NCI-H2107 (cell line): ENCODE measurements at regions not wholly inside any gene's neighbourhood (a gene's known extent, or its start where the extent isn't known, plus 50 kb on each side); places are given as distances from the start of the nearest gene placed in this dataset.

Experiments used
- DNase-seq: peaks from one replicate; lab custom pipeline; 2025; lab: John Stamatoyannopoulos, UW

DNA sequence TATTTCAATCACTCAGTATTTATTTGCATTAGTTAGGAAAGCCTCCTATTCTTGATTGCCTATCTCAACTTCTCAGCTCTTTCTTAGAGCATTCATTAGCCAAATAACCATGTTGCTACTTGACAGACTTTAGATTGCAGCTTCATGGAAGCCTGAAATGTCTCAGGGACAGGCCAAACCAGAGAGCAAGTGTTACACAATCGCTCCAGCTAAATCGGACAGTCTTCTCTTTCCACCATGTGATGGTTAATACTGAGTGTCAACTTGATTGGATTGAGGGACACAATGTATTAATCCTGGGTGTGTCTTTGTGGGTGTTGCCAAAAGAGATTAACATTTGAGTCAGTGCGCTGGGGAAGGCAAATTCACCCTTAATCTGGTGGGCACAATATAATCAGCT is 106.5 kb upstream of the DRD2 start:
- no peak for DNase-seq

DNA sequence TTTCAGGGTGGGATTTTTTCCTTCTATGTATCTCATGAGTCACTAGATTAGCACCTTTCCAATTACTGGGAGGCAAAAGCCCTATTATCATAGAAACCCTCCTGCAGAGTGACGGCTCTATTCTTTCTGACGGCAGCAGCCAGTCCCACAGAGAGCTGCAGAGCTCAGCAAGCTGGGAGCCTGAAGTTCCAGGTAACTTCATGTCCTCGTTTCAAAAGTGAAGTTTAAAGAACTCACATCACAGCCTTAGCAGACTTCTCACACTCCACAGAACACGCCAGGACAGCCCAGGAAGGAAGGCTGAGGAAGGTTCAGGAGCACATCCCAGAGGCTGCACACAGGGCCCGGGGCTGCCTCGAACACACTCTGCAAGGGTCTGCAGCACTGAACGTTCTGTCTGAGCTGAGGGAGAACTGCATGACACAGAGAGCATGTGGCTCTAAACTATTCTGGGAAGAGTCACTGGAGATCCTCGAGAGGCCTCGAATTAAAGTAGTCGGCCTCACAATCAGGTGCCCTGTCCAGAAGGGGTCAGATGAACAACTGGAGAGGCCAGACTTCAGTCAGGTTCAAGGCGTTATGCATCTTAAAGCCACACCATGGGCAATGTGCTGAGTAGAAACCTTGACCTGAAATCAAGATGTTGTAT is 104.2 kb upstream of the DRD2 start:
- no peak for DNase-seq

DNA sequence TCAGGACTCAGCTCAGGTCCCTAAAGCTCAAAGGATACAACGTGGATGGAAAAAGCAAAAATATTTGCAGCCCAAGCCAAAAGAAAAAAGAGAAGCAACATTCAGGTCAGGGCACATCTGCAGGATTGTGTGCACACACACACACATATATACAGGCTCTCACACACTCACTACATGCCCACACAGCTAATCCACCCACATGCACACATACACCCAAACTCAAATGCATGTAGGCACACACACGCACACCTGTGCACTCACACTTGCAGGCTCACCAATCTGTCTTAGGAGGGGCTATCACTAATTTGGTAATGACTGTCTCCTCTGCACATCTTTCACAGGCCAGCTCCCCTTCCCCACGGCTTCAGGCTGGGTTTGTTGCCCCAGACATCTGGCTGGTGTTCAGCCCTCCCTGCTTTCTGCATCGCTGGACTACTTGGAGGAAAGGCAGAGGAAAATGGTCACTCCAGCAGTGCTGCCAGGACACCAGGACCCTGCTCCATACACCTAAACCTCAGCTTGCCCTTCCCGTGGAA is 103.6 kb upstream of the DRD2 start:
- no peak for DNase-seq

DNA sequence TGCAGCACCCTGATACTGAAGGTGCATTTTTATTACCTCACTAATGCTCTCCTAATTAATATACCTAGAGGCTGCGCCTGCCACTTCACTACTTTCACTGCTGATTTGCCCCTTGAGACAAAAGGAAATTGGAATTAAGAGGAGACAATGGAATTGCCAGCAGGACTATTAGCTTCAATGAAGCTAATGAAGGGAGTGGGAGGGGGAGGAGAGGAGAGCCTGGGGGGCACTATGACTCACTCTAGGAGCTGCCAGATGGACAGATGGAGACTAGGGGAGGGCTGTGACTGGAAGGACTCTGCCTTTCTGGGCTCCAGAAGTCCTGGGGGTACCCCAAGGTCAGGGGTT is 102.8 kb upstream of the DRD2 start:
- DNase-seq = no peak

DNA sequence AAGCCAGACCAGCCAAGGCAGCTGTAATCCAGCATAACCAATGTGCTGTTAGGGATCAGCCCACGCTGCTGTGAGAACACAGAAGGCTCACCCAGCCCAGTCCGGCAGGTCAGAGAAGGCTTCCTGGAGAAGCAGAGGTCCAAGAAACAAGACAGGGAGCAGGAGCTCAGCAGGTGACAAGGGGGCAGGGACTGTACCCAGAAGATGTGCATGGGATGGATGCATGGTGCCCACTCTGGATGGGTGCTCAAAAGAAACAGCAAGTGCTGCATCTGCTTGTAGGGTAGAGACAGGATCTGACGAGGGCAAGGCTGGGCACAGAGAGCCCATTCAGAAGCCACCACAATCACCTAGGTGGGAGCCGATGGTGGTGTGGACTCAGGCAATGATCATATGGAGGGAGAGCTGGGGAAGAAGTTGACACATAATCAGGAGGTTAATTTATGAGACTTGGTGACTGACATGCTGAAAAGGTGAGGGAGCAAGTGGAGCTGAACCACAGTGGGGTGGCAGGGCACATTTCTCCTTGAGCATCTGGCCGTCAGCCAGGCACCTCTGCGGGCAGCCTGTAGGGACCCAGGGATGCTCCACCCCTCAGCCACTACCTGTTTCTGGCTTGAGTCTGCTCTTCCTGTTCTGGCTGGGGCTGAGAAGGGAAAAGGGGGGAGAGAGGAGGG is 102.3 kb upstream of the DRD2 start:
- peak; percentile 58 for DNase-seq

DNA sequence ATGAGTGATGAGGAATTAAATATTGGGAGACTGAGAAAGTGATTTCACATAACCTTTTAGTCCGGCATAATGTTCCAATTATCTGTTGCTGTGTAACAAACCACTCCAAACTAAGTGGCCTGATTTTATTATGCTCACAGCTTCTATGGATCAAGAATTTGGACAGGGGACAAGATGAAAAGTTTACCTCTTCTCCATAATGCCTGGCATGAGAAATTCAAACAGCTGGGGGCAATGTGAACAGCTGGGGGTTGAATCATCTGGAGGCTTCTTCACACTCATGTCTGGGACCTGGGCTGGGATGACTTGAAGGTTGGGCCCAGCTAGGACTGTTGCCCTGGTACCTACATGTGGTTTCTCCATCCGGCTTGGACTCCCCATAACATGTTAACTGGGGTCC is 99.4 kb upstream of the DRD2 start:
- DNase-seq = no peak

DNA sequence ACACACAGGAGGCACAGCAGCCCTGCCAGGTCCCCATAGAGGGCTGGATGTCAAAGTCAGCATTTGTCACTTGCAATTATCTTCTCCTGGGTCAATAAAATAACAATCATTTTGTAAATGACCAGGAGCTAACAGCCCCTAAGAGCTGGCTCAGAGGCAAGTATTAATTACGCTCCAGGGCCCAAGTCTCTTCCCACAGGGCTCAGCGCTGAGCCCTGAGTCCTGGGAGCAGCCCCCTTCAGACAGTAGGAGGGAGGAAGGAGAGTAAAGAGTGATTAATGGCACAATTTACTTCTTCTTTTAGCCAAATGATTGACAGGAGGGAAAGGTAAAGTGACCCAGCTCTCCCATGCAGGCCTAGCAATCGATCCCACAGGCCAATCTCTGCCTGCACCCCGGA is 99.0 kb upstream of the DRD2 start:
- no peak for DNase-seq

DNA sequence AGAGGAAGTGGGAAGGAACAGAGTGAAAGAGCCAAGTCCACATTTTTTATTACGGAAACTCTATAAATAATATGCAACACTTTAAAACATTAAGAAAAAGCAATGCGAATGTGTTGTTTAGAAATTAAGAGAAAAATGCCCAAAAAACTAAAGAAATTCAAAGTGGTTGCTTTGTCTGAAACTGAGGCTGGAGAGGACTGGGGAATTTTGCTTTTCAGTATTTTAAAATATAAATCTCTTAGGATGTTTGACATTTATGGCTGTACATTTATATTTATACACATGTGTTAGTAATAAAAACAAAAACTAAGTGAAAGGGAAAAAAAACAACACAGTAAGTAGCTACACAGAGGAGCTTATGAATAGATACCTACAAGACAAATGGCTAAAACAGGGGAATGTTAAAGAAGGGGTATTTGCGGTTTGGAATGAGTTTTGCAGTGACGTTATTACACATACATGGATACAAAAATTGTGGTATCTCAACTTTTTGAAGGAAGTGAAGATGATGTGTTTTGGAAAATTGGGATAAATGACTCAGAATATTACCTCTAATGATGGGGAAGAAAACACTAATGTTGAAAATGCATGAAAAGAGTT is 97.0 kb upstream of the DRD2 start:
- no peak for DNase-seq

DNA sequence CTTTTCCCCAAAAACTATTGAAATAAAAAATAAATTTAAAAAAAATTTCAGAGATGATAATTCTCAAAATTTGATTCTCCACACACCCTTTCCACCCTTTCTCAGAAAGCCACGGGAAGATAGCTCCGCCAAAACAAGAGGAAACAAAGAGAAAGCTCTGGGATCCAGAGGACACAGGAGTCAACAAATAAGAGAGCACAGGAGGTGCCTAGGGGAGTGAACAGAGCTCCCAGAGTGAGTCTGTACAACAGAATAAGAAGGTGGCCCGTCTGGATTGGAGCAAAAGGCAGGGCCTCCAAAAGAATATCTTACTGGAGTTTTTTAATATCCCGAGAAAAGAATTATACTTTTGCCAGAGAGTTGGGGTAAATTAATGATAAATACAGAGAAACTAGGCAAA is 96.3 kb upstream of the DRD2 start:
- DNase-seq = no peak

DNA sequence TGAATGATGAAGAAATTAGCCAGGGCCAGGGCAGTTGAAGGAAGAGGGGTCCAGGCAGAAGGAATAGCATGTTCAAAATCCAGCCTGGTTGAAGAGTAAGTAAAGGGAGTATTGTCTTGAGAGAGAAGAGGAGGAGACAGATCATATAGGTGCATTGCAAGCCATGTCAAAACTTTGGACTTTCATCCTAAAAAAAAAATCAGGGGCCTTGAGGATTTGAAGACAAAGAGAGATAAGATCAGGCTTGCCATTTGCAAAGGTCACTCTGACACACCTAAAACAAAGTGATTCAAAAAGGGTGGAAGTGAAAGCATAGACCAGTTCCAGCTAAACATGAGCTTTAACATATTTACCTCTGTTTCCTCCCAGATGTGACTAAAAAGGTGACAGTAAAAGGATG is 95.7 kb upstream of the DRD2 start:
- no peak for DNase-seq

DNA sequence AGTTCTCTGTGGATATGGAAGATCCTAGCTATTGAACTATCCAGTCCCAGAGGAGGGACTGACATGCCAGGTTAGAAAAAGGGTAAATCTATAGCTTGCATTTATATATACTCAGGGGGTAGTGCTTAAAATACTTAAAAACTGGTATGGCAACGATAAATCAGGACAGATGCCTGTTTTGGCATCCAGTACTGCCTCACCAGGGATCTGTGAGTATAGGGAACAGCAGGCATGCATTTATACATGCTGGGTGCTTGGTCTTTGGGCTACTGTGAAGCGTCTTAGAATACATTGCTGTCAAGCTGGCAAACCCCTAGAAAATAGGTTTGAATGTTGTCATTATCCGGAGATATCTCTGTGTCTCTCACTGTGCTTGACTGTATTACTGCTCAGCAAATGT is 94.2 kb upstream of the DRD2 start:
- no peak for DNase-seq

DNA sequence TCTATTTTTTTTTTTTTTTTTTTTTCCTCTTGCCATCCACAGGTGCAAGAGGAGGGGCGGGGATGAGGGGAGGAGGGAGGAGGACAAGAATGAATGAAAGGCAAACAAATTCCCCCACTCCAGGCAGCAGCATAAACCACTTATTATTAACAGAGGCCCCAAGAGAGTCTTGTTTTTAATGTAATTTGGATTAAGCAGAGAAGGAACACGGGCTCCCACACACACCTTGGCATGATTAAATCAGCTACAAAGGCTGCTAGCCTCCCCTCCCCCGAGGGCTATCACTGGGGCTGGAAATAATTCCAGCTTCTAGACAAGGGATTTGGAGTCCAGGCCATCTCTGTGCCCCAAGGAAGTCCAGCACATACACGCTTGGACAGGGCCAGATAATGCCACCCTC is 93.4 kb upstream of the DRD2 start:
- no peak for DNase-seq

DNA sequence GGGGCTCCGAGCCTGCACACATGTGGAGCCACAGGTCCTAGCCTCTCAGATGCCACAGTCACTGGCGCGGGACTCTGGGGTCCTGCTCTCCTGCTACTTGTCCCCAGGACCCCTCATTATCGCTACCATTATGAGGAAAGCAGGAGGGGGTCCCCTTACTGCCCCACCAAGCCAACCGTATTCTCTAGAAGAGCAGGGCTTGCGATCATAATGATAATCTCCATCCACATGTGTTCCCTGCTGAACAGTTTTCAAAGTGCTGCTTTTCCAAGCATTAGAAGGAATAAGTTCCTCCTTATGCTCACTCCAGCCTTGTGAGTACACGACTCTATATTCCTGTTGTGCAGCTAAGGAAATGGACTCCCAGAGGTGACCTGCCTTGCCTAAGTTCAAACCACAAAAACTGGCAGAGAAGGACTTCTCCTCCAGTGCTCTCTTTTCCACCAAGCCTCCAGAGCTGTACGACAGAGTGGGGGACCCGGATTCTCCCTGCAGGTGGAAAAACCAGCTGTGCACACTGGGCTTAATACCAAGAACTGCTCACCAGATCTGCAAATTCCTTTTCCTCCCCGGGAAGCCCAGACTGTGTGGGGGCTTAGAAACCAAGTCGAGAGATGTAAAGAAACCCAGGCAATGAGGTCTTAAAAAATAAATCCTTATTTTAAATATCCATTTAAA is 92.8 kb upstream of the DRD2 start:
- DNase-seq = no peak

DNA sequence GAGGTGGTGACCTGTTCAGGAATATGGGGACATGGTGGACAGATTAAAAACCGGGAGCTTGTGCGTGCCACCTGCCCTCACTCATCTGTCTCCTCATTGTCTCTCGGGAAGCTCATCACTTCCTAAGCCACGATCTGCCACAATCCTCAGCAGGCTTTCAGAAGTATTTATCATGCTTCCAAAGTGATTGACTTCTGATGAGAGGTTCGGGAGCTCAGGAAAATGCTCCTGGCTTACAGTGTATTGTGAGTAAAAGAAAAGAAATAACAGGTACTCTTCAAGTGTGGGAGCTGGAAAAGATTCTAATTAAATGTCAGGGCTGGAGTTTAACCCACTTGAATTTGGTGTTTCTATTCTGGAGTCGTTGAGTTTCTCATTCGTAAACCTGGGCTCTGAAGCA is 91.9 kb upstream of the DRD2 start:
- no peak for DNase-seq

DNA sequence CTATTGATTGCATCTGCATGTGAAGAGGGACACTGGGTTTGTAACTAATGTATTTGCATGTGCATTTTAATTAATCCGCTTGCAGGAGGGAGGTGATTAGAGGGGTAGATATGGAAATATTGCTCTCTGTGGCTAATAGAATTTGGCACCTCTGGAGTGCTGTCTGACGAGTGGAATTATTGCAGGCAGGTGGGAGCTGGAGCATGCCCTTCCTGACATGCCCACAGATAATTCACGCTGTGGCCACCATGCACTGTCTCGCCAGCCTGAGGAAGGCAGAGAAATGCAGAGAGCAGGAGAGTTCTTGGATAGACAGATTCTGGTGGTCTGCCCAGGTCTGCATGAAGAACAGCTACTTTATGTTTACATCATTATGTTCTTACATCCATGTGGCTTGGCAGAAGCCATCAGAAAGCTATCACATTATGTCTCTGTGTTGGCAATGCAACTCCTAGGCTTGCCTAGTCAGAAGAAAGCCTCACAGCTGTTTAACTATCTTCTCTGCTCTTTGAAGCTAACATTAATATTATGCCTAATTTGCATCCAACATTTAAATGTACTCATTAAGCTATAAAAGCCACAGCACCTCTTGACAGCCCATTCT is 89.4 kb upstream of the DRD2 start:
- DNase-seq = no peak

DNA sequence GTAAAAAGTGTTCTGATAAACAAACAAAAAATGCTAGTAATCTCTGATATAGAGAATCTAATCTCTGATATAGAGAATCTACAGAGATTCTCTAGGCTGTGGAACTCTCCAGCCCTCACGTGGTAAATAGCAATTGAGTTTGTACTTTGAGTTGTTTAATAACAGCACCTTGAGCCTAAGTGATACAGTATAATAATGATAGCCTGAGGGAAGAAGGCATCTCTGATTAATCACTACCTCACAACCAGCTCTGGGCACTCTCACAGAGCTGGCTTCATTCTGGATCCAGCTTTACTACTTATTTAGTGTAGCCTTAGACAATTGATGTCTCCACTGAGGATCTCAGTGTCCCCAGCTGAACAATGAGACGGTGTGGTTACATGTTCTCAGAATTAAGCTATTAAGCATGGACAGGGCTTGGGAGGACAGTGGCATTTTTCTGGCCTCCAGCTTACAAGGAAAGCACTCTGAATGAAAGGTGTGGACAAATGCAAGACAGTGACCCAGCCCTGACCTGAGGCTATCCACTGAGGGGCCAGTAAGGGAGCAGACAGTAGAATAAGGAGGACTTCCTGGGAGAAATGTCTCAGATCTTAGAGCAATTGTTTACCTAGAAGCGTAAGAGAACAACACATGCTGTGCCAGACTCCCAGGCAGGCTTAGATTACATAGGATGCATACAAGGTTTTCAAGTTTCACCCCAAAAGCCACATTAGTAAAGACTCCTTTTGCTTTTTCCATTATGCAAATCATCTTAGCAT is 88.7 kb upstream of the DRD2 start:
- no peak for DNase-seq

DNA sequence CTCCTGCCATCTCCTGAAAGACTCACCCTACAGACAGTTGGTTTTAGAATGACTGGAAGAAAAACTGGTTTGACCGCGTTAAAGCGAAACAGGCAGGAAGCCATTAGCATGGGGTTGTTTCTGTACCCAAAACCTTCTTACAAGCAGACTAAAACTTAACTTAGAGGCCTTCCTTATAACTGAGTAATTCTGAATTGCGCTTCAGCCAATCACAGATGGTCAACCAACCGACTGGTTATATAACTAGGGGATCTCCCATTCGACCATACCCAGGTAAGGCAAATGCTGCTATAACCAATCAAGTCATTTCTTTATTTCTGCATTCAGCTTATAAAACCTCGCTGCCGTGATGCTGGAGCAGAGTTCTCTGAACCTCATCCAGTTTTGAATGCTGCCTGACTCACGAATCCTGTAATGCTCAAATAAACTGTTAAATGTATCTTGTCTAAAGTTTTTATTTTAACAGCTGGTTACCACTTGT is 87.8 kb upstream of the DRD2 start:
- no peak for DNase-seq

DNA sequence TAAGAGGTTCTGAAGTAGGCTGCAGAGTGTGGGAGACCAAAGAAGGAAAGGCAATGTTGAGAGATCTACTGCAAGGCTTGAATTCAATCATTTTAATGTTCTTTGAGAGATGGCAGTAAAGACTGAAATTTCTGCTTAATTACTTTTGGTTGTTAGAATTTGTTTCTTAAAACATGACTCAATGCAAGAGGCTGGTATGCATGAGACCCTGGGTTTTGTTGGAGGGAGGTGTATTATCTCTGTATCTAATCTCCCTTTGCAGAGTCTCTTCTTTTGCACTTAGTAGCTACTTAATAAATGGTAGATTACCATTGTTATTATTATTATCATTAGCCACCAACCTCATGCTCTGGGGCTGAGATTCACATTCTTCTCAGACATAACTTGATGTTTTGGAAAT is 87.4 kb upstream of the DRD2 start:
- no peak for DNase-seq

DNA sequence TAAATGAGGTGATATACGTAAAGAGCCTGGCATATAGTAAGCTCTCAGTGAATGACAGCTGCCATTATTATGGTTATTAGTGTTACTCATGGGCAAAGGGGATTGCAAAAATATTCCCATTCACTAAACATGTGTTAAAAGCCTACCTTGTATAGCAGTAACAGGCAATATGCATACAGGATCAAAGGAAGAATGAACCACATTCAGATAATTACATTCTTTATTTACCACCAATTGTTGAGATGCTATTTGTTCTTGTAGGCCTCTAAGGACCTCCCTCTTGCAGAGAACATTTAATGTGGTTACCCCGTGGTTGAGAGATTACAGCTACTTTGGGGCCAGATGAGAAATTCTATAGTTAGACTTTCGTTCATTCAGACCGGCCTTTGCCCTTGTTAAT is 82.7 kb upstream of the DRD2 start:
- DNase-seq = no peak

DNA sequence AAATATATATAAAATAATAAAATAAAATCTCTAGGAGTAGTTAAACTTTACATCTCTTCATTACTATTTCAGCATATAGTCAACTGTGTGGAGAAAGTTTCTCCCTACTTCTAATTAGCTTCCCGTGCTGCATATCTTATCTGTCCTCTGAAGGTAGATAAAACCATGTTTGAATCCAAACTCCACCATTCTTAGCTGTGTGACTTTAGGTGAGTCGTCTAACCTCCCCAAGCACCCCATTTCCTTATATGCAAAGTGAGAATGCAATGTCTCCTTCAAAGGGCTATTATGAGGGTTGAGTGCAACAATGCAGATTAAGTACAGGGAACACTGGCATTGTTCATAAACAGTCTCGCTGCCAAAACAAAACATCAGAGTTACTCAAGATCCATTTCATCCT is 80.8 kb upstream of the DRD2 start:
- no peak for DNase-seq

DNA sequence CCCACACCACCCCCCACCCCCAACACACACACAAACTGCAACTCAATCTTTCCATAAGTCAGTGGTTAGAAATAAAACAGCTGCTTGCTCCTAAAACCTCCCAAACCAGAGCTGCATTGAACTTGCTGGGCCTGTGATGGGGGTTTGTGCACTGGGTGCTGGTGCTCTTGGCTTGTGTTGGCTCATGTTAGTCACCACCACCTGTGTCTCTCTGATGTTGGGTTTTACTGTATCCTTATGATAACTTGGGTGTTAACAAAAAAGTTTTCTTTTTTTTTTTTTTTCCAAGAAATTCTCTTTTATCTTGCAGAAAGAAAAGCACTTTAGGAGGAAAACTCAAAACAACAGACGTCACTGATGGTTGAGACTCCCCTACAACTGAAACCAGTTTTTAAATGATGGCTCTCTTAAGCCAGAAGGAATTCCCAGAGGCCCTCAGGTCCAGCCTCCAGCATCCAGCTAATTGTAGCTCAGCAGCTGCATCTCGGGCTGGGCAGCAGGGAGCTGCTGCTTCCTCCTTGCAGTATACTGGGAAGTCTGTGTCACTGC is 79.9 kb upstream of the DRD2 start:
- no peak for DNase-seq

DNA sequence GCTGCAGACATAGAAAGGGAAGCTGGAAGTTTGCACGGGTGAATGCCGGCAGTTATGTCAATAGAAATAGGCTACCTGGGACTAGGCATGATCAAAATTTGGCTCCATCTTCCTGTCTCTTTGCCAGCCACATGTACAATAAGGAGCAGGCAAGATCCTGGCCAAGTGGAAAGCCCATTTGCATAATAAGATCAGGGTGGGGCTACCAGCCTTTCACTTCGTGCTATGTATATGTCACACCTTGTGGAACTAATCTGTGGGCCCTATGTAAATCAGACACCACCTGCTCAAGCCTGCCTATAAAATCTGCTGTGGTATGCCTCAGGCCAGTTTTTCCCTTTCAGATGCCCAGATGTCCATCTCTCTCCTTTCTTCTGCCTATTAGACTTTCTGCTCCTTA is 79.3 kb upstream of the DRD2 start:
- no peak for DNase-seq
